ENCODE measurements at regions not wholly inside any gene's neighbourhood (a gene's known extent, or its start where the extent isn't known, plus 50 kb on each side); places are given as distances from the start of the nearest gene placed in this dataset.
"Not testable (repeated sequence)": the region's sequence is repeated elsewhere in the genome, so short reads cannot be mapped to it uniquely, and the experiment has no call there.

DNA sequence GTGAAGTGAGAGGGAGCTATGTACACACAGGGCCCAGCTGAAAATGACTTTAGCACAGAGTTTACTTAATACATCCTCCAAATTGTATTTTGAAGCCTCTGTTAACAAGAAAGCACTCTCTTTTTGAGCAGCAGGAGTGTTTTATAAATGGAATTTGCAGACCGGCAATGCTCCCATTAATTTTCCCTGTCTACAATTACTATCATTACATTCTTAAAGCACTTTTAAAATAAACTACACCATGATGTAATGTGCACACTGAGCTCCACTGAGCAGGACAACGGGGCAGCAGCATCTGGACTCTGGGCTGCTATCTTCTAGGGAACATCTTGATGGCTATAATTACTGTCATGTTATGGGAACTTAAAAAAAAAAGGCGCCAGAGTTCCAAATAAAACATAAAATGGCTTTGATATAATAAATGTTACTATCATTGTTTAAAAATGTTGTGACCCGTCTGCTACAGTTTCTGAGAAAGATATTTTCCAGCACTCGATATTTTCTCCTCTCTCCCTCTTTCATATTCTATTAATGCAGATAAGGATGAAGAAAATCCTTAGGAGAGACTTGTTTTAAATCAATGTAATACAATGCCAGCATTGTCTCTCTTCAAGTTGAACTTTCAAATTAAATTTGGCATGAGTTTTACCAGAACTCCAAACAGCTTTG, 150.9 kb downstream of the HLX start:
- DNase-seq: no peak

DNA sequence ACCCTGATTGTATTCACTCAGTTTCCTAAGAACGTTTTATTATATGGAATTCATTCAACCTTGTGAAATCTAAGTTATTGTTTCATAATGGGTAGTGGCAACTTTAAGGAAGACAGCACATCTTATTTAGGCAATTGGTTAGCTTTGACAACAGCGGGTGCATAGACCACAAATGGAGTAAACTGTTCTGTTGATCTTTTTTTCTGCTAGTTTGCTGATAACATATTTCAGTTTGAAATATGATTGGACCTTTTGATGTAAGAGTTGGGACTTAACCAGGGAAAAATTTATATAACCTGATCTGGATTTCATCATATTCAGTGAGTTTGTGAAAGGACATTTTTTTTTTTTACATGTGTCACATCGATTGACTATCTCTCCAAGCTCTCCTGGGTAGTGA, 151.7 kb downstream of the HLX start:
- no peak for DNase-seq

DNA sequence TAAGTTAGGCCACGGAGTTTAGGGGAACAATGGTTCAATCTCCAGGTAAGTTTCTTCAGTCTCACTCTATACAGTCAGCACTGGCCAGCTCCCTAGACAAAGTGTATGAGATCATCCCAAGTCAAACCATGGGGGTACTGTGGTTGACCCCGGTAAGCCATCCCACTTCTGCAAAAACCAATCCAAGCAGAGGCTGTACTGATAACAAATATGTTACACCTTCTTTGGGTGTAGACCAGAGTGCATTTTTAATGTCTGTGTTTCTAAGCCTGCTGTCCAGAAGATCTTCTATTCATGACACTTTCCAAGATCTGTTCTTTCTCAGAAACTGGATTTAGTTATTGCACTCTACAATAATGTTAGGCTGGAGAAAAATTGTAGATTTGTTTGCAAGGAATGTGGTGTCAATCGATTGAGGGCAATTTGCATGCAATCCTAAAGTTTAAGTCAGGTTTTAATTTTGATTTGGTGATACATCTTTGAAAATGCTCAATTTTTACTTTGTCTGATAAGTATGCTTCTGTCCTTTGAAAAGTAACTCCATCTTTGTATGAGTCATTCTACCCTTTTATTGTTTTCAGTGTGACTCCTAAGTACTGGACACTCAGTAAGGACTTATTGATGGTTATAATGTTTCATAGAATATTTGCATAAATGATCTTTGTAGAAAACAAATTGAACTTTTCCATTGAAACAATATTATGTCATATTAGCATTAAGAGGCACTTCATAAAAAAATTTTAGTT, 152.4 kb downstream of the HLX start:
- DNase-seq: no peak

DNA sequence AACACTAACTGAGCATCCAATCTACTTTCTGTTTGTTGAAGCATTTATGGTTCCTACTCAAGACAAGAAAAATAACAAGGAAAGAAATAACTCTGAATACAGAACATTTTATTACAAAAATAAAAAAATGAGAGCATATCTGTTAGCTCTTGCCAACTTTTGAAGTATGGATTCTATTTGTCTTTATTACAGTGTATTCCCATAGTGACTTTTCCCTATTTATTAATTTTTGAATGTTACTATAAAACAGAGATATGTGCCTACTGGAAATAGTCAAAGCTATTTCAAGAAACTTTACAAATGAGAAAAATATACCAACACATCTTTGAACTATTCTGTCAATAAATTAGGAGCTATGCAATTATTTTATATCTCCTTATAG, 153.0 kb downstream of the HLX start:
- DNase-seq: no peak

DNA sequence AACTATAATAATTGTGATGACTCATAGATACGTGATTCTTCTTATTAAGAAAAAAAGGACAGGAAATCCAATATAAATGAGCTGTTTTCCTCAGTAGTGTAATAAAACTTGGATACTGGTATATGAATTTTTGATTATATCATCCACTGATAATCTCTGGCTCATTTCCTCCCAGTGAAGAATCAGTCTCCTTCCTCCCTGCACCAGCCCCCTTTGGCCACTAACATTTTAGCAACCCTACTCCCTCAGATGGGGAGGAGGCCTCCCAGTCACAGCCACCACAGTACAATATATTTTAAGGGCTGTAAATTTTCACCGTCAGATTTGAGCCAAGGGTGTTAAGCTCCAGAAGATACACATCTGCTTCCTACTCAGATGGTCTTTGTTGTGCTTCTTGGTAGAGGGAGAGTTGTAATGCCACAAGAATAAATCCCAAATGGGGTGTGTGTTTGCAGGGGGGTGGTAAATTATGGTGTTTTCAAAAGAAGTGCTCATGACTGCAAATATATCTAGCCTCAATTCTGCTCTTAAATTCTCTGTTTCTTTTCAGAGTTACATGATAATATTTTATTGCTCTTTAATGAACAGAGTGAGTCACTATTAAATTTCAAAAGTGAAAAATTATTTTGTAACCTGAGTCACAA, 153.5 kb downstream of the HLX start:
- no peak for DNase-seq

DNA sequence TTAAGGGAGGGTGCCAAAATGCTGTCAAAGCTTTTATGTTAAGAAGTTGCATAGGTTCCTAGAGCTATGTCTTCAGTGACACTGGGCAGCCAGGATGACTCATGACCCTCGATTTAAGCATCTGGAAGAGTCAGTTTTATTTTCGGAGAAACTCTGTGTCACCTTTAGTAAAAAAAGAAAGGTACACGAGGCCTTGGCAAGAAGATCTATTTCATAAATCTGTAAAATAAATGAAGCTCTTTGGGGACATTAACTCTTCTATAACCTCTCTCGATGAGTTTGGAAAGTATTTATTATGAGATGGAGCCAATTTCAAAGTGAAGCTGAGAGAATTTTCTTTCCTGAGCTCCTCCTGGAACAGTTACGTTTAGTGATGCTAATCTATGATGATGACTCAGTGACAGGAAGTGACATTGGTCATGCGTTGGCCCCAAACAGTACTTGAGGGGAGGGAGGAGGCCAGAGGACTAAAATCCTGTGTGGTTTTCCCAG, 156.5 kb downstream of the HLX start:
- DNase-seq: no peak

DNA sequence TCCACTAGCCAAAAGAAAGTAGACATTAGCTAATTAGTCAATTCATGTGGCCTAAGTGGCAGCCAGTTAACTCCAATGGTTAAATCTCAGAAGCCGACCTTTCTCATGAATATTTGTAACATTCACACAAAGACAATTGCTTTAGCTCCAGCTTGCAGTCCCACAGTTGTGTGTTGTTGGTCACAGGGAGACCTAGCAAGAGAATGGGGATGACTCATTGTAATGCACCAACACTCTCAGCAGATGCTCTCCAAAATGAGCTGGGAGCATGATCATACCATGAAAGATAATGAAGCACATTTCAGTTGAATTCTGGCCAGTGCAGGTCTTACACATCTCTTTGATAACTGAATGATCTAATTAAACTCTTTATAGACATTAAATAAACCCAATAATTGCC, 160.4 kb downstream of the HLX start:
- DNase-seq: no peak

DNA sequence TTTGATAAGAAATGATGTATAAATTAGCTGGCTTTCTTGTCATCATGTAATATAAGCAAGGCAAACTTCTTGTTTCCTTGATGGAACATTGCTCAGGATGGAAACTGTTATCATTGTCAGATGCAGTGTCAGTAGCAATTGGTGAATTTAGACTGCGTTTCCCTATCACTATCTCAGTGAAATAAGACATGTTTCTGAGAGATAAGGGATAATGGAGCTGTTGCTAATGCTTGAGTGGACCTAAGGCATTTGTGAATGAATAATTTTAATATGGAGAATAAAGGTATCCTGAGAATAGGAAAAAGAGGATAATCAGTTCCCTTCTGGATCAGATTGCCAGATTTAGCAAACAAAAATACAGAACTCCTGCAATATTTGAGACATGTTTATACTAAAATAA, 160.9 kb downstream of the HLX start:
- DNase-seq: no peak

DNA sequence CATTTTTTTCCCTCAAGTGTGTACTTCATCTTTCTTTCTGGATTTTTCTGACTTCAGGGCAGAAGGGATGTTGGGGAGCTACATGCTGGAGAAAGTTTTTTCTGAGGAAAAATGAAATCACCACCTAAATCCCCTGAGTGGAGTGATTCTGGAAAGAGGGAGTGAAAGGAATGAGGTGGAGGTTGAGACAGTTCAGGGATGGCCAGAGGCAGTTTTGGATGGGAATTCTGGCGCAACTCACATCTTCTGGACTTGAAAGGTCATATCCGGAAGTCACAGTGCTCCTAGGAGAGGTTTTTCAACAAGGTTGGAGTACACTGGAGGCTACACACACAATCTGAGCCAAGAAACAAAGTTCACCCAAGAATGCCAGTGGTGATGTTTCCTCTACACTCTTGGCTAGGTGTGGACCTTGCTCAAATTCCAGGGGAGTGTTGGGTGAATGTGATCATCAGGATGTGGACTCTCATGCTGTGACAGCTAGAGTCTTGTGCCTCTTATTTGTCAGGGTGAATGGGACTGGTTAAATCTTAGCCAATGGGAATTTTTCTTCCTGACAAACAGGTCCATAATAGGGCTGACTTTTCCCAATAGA, 161.5 kb downstream of the HLX start:
- no peak for DNase-seq

DNA sequence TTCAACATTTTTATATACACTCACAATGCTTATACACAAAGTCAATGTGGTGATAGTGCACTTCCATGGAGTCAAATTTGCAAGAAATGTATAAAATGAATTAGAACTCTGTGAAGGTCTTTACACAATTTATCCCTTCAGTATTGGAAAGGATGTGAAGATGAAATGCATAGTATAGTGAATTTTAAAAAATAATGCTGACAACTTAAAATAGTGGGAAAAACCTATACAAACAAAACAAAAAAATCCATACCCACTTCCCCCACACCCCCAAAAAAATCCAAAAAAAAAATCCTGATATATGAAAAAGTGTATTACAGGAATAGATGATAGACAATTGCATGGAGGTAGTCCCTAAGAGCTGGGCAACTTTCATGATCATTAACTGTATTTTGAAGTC, 165.3 kb downstream of the HLX start:
- DNase-seq: no peak

DNA sequence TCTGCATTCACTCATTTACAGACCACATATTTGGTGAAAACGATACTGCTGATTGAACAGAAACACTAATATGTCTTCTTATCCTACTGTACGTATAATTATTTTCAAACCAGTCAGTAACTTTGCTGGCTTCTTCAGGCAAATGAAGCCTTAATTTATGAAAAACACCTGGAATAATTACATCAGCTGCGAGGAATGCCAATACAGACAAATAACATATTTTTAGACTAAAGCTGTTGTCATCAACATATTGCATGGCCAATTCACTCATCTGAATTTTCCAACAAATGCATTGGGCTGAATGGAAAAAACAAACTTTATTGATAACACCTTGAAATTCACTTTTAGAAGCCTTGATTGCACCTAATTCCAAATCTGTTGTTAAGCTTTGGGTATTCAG, 165.9 kb downstream of the HLX start:
- DNase-seq: no peak

DNA sequence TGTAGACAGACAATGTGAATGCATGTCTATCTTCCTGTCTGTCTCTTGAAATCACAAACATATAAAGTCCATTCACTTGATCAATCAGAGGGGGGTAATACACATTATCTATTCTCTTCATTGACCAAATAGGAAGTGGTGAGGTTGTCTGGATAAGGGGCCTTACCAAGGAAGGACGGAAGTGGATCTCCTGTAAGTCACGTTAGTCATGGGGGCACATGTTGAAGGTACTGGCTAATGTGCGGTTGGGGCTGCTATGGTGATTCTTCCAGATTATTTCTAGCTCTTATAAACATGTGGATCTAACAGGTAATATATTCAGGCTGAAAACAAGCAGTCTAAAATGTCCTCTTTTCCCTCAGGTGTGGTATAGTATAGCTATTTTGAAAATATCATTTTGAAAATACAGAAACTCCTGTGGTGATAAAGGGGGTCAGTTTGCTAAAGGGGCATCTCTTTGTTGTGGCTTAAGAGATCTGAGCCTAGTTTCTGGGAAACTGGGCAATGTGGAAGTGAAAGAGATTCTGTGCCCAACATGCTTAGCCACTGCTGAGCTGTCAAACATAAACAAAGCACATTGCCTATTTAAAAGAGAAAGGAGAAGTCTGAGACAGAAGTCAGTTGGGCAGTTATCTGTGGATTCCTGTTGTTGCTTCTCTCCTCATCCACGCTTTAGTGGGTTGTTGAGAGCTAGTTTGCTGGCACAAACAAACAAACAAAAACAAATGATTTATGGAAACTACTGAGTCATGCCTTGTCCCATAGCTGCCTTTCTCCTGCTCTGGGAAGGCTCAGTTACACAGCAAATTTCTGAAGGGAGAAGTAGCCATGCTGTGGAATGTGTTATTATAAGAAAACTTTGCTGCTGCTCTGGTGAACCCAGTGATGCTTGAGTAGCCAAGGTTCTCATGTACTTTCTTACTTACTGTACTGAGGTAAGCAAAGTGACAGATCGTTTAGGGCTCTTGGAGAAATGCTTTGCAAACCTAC, 166.9 kb downstream of the HLX start:
- no peak for DNase-seq

DNA sequence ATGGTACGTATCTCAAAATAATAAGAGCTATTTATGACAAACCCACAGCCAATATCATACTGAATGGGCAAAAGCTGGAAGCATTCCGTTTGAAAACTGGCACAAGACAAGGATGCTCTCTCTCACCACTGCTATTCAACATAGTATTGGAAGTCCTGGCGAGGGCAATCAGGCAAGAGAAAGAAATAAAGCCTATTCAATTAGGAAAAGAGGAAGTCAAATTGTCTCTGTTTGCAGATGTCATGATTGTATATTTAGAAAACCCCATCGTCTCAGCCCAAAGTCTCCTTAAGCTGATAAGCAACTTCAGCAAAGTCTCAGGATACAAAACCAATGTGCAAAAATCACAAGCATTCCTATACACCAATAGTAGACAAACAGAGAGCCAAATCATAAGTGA, 172.1 kb downstream of the HLX start:
- not testable (repeated sequence) for DNase-seq

DNA sequence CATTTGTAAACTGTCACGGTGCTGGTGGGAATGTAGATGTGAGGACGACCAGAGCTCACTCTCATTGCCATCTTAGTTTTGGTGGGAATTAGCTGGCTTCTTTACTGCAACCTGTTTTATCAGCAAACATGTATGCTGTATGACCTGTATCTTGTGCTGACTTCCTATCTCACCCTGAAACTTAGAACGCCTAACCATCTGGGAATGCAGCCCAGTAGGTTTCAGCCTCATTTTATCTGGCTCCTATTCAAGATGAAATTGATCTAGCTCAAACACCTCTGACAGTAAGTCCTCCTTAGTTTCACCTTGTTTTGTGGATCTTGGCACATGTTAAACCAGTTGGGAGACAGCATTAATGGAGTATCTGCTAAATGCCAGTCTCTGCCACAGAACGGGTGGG, 174.6 kb downstream of the HLX start:
- no peak for DNase-seq

DNA sequence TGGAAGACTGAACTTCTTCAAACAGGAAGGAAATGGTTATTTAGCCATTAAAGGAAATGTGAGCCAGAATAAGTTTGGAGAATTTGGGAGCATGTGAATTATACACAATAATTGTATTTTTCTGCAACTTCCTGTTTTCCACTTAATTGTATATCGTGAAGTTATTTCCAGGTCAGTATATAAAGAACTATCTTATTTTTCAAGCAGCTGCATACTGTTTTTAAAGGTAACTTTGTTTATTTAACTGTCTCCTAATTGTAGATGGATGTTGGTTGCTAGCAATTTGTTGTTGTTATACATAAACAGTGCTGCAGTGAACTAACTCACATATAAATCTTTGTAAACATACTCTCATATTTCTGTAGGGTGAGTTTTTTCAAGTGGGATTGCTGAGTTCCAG, 180.3 kb downstream of the HLX start:
- no peak for DNase-seq

DNA sequence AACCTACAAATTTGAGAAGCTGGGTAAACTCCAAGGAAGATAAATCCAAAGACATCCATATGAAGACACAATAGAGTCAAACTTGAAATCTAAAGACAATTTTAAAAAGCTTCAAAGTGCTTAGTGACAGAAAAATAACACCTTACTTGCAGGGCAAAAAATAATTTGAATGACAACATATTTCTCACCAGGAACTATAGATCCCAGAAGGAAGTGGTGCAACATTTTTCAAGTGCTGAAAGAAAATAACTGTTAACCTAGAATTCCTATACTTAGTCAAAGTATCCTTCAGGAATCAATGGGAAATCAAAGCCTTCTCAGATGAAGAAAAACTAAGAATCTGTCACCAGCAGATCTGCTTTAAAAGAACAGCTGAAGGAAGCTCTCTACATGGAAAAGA, 184.4 kb downstream of the HLX start:
- no peak for DNase-seq

DNA sequence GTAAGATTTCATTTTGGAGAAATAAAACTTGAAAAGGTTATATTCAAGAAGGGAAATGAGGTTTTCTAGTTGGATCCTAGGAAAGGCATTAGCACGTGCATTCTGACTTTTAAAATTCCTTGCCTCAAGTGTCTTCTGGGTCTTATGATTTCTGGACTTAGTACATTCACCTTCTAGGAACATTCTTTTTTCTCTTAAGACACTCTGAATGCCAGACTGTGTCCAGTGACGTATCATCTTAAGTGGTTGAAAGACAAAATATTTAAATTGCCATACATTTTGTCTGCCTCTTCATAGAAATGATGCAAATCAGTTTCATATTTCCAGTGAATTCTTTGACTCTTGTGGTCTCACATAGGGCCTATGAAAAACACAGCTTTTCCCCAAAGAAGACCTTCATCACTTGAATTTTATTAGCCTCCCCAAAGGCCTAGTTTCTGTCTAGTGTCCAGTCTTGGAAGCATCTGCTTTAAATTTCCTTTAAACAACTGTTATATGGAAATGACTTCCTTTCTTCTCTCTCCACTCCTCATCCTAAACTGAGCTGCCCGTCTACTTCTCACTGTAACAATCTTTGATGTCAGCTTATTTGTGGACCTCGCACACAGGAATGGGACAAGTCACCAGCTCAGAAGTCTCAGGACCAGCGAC, 187.2 kb downstream of the HLX start:
- DNase-seq: no peak

DNA sequence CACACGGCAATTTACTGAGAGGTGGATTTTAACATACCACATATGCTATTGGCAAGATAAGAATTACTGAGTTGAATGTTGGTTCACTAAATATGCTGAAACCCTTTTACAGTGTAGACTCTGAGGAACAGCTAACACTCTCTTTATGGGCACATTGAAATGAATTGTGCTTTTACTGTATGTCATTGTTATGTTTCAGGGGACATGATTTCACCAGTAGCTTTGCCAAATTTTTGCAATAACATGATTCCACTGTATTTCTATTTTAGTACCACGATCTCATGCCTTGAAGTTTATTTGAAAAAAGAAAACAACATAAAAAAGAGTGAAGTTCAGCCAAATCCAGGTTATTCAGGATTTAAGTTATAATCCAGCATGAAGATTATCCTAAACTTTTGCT, 188.5 kb downstream of the HLX start:
- no peak for DNase-seq

DNA sequence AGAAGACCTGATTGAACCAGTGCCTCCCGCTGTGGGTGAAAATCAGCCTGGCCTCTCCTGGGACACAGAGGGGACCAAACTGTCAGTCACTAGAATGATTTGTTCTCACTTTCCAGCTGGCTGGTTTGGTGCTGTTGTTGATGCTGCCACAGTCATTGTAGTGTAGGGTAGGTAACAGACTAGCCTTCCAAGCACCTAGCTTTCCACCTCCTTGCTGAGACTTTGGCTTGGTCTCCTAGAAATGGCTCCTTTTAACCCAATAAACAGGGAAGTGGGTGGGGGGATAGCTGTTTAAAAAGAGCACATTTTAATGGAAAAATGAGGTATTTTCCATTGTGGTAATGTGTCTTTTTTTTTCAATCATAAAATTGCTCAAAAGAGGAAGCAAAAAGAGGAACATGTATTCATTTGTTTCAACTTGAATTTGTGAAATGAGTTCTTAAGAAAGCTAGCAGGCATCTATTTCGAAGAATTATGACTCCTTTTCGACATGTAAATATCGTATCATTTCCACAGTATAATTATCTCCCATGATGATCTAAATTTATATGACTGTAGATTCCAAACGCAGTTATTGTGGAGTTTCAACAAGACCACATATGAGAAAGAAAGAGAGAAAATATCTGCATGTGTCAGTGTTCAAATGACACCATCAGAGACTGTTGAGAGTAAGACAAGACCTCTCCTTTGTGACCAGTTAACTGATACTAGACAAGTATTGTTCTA, 190.1 kb downstream of the HLX start:
- no peak for DNase-seq

DNA sequence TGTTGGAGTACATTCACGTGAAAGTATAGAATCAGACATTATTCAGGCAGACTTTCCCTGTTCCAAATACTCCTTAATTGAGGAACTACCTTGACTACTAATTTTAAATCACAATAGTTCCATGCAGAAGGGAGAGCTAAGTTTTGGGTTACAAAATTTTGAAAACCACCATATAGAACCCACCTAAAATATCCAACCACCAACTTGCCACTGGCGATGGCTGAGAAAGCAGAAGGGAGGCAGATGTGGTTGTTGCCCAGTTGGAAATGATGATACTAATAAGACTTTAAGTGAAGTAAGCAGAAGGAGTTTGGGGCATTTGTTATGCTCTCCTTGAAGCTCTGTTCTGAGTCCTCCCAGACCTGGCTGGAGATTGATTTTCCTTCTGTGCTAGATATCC, 190.7 kb downstream of the HLX start:
- no peak for DNase-seq

DNA sequence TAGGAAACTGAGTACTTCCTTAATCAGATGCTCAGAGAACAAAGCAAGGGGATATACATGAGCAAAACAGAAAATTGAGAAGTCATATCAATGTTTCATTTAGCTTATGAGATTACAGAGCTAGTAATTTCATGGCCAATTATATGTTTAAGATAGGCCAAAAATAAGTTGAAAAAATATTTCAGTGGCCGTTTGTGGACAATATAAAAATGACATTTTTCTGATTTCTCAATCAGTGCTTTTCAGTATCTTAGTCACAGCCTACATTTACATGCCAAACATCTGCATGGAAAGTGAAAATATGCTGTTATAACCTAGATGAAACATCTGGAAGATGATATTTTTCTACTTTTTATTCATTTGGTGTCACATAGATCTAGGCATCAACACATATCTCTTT, 192.5 kb downstream of the HLX start:
- DNase-seq: no peak

Measured in effector CD4-positive, alpha-beta T cell (primary cell).